GM10248 (cell line): ENCODE measurements at regions not wholly inside any gene's neighbourhood (a gene's known extent, or its start where the extent isn't known, plus 50 kb on each side); places are given as distances from the start of the nearest gene placed in this dataset.

ENCODE experiments used
- CTCF ChIA-PET: fragments of 300-600 bp; sonication (Branson Sonifier 250); formaldehyde crosslinking; extraction: SDS; loops from one replicate; lab custom pipeline; 2021; ENCODE audit warnings: antibody characterized with exemption; lab: Yijun Ruan, JAX
- POLR2A ChIA-PET: fragments of 350-650 bp; sonication (Branson Sonifier 250); formaldehyde crosslinking; extraction: SDS; loops from one replicate; lab custom pipeline; 2020; ENCODE audit warnings: antibody characterized with exemption; lab: Yijun Ruan, JAX
- DNase-seq: peaks from one replicate; pipeline ENCODE4 v3.0.0; 2012; ENCODE audit errors: extremely low spot score
- CTCF ChIP-seq: IDR thresholded peaks from 2 replicates; pipeline ENCODE4 v1.5.1; 2012; ENCODE audit warnings: mild to moderate bottlenecking, low read depth; ENCODE audit errors: extremely low read depth, missing control alignments, control extremely low read depth

GRCh38 chr4:187065396-187065795 lies 341.7 kb upstream of the FAT1 start:
- ChIA-PET CTCF (no interaction called here), POLR2A (no interaction called here)
- TF ChIP-seq CTCF: no peak
- DNase-seq: no peak

GRCh38 chr4:187065806-187066205 lies 342.1 kb upstream of the FAT1 start:
- POLR2A ChIA-PET: no interaction called here
- CTCF ChIA-PET: no interaction called here
- DNase-seq: no peak
- TF ChIP-seq CTCF: no peak

GRCh38 chr4:187069398-187069797 lies 345.7 kb upstream of the FAT1 start:
- DNase-seq: no peak
- no peak for TF ChIP-seq CTCF
- POLR2A ChIA-PET: no interaction called here
- CTCF ChIA-PET: no interaction called here

GRCh38 chr4:187070158-187070557 lies 346.5 kb upstream of the FAT1 start:
- POLR2A ChIA-PET: no interaction called here
- CTCF ChIA-PET: no interaction called here
- no peak for DNase-seq
- no peak for TF ChIP-seq CTCF

DNA sequence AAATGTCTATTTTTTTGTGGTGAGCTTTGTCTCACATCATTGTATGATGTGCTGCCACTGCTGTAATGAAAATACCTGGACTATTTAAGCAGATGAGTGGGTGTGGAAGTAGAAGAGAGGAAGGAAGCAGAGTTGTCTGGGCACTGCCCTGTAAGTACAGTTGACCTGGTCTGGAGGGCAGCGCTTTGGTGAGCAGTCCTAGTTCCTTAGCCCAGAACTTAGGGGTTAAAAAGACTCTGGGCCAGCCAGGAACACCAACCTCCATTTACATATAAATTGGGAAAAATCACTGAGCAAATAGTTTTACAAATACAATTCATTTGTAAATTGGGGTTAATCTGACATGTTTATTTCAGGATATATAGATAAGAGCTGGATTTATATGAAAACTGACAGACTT lies 347.1 kb upstream of the FAT1 start:
- no peak for TF ChIP-seq CTCF
- no peak for DNase-seq
- ChIA-PET CTCF (no interaction called here), POLR2A (no interaction called here)

- no peak for TF ChIP-seq CTCF
- ChIA-PET POLR2A (no interaction called here), CTCF (interaction anchor here (1.0 kb wide), 1 partner anchor 20 kb away, joined by 3 read pairs; no protein-coding TSS in a partner anchor)
- DNase-seq: no peak
Observed at GRCh38 chr4:187071946-187072600, 348.4 kb upstream of the FAT1 start.
